GM19328 (cell line): ENCODE measurements at regions not wholly inside any gene's neighbourhood (a gene's known extent, or its start where the extent isn't known, plus 50 kb on each side); places are given as distances from the start of the nearest gene placed in this dataset.
"Not testable (repeated sequence)": the region's sequence is repeated elsewhere in the genome, so short reads cannot be mapped to it uniquely, and the experiment has no call there.

ENCODE experiments used
- ATAC-seq: cut with Tn5 transposase; IDR thresholded peaks from one replicate; pipeline ENCODE4 v1.9.1; 2021; ENCODE audit warnings: mild to moderate bottlenecking, moderate library complexity; ENCODE audit not compliant: unreplicated experiment

- no peak for ATAC-seq
Measured at GRCh38 chr2:235212501-235213158, 260.8 kb downstream of the SH3BP4 start.

GRCh38 chr2:235215248-235215647 is 263.4 kb downstream of the SH3BP4 start:
- no peak for ATAC-seq

- no peak for ATAC-seq
Measured at GRCh38 chr2:235216901-235217300, 265.1 kb downstream of the SH3BP4 start.

- ATAC-seq = no peak
Measured at GRCh38 chr2:235217846-235218245, 266.0 kb downstream of the SH3BP4 start.

DNA sequence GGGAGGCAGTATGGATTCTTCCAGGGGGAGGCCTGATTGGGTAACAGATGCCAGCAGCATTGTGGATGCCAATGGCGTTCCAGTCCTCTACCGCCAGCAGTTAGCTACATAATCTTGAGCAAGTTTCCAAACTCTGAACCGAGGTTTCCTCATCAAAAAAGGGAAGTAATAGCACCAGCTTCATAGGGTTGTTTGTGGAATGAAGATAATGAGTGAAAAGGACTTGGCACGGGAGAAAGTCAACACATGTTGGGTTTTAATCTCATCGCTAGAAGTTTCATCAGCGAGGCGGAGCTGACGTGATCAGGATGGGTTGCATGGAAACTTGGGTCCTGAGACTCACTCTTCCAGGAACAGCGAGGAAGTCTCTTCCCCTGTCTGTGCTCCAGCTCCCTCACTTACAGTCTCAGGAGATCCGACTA is 266.7 kb downstream of the SH3BP4 start:
- ATAC-seq = no peak

GRCh38 chr2:235219048-235219447 is 267.2 kb downstream of the SH3BP4 start:
- ATAC-seq = no peak

GRCh38 chr2:235220331-235220730 is 268.5 kb downstream of the SH3BP4 start:
- no peak for ATAC-seq

- no peak for ATAC-seq
Measured at GRCh38 chr2:235223011-235223410, 270.8 kb upstream of the AGAP1 start.

DNA sequence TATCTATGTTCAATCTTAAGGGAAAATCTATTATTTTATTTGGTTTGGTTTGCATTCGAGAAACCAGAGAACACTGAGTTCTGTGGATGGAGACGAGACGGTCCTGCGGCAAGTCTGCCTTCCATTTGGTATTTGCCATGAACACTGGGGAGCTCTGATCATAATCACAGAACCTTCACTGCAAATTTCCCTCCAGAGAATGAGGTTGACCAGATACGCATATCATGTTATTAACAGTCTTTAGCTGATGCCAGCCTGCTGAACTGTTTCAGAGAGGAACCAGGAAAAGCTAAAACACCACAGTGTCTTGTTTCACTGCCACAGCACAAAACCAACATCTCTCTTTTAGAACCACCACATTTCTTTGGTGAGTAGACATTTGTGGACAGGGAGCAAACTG is 269.4 kb upstream of the AGAP1 start:
- no peak for ATAC-seq

DNA sequence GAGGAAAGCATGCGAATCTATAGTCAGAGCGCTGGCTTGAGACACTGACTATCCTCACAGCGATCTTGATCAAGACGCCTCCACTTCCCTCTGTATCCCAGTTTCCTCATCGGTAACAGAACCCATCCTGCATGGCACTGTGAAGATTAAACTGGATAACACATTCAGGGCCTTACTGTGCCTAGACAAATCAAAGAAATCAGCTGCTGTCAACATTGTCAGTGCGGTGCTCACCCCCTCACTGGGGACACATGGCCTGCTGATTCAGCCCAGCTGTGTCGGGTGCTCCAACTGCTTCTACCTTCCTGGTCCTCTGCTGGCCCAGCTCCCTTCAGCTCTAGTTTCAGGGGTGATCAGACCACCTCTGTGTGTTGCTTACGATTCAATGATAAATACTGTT is 268.6 kb upstream of the AGAP1 start:
- no peak for ATAC-seq

- ATAC-seq = no peak
Measured at GRCh38 chr2:235227590-235227989, 266.3 kb upstream of the AGAP1 start.

- ATAC-seq = not testable (repeated sequence)
Measured at GRCh38 chr2:235228422-235228821, 265.4 kb upstream of the AGAP1 start.

GRCh38 chr2:235229236-235229635 is 264.6 kb upstream of the AGAP1 start:
- ATAC-seq = no peak

DNA sequence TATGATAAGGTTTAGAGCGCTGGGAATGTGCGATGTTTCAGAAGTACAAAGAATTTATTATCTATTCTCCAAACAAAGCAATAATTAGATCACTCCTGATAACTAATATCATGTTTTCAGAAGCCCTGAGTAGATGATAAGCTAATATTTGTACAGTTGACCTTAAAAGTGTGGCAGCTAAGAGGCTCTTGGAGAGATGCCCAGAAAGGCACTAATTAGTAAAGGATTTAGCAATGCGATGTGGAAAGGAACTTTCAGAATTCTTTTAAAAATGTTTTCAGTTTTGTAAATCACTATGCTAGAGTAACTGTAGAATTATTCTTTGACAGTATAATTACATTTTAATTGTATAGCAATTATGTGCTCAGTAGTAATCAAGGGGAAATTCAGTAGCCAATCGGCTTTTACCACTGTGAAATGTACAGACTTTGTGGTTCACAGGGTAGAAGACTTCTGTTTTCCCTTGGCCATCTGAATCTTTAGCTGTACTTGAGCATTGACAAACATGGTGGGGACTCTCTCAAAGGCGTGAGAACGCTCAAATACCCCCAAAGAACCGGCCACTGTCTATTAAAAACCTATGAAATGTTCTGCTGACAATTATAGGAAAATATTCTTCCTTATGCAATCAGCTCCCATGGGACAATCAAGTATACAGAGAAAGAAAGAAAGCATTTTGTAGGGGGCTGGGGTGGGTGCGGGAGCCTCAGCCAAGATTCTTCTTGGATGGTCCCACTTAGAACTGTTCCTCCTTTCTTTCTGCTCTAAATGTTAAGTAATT is 262.8 kb upstream of the AGAP1 start:
- ATAC-seq = no peak

DNA sequence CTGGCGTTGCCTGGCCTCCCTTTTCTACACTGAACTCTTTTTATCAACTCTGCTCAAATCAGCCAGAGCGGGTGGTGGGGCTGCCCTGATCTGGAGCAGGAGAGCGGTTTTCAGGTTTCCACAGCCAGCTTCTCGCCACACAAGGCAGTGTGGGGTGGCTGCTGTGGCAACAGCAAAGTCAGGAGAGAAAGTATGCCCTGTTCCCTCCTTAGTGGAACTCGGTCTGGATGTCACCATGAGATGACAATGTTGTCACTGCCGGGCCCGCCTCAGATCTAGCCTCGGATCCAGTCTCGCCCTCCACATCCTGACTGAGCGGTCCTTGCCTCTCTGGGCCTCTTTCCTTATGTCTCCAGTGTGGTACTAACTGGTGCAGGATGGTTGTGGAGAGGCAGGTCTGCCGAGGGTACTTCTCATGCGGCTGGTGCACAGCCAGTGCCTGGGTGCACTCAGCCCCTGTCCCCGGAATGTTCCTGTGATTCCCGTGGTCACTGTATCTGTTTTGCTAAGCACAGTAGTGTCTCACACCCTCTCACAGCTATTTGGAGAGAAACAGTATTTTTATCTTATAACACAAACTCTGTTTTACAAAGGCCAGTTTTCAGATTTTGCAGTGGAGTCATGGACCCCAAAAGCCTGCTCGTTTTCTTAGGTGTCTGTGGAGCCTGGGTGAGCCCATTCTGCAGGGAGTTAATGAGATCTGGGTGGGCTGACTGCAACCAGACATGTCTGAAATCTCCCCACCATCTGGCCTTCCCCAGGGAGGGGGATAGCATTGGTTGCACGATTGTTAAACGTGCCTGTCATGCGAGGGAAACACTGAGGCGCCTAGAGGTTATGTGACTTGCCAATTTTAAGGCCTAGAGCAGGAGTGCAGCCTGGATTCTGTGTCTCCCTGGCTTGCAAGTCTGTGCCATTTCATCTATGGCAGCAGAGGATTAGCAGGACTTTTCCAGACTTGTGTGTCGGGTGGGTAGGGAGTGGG is 261.1 kb upstream of the AGAP1 start:
- no peak for ATAC-seq

- no peak for ATAC-seq
Measured at GRCh38 chr2:235234736-235235135, 259.1 kb upstream of the AGAP1 start.

DNA sequence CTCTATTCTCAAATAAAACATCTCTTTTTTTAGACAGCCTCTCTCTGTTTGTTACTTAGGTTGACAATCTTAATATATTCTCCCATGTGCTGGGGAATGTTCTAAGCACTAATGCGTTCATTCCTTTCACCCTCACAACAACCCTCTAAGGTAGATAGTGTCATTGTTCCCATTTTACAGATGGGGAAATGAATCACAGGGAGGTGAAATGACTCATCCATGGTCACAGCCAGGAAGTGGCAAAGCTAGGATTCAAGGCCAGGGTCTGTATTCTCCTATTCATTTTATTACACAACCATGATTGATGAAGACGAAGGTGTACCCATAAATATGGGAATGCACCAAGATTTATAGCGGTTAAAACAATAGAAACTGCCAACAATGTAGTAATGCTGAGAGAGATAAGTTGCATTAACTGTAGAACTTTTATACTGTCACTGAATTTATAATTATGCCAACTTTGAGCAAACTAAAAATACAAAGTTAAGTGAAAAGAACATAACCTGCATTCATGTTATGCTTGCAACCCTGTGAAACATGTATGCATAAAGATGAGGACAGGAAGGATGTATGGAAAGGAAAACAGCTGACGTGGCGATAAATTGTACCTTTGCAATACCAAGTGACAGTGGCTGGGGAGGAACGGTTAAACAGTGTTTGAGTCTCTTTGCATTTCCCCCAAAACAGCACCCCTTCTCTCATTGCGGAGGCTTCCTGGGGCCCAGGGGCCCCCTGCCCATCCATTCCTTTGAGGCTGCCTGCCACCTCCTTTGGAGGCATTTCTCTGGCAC is 257.7 kb upstream of the AGAP1 start:
- ATAC-seq = no peak

GRCh38 chr2:235238537-235238936 is 255.3 kb upstream of the AGAP1 start:
- no peak for ATAC-seq

- no peak for ATAC-seq
Measured at GRCh38 chr2:235240574-235240973, 253.3 kb upstream of the AGAP1 start.
